PFSK-1 (cell line): ENCODE measurements at regions not wholly inside any gene's neighbourhood (a gene's known extent, or its start where the extent isn't known, plus 50 kb on each side); places are given as distances from the start of the nearest gene placed in this dataset.

Experiments
- POLR2AphosphoS5 ChIP-seq: IDR thresholded peaks from 2 replicates; pipeline ENCODE4 v1.6.1; 2012; ENCODE audit warnings: low read depth, mild to moderate bottlenecking, control low read depth, low read length, moderate library complexity
- REST ChIP-seq, 2 experiments: IDR thresholded peaks; 2 replicates each; pipeline versions ENCODE4 v1.6.1 to v1.8.0; 2011 to 2012; ENCODE audit warnings: low read depth in 2 of 2, low read length in 2 of 2, control low read depth in 1 of 2, inconsistent platforms in 1 of 2, mild to moderate bottlenecking in 1 of 2, moderate library complexity in 1 of 2; ENCODE audit not compliant: insufficient read depth in 1 of 2

GRCh38 chr6:115712291-115712961 is 348.3 kb downstream of the FRK start:
- no peak for TF ChIP-seq POLR2AphosphoS5
- no peak for TF ChIP-seq REST (IDR thresholded peaks at IDR 0.05; ENCODE audit: insufficient read depth in 1 of 2, low read depth in 2 of 2, low read length in 2 of 2)
